Lung (tissue), 11 donors: ENCODE measurements at regions not wholly inside any gene's neighbourhood (a gene's known extent, or its start where the extent isn't known, plus 50 kb on each side); places are given as distances from the start of the nearest gene placed in this dataset.
A peak's percentile ranks its signal among the peaks of the same experiment; 100 is the strongest.

Source experiments
- ATAC-seq: fragments of 200-7000 bp; cut with Tn5 transposase; one replicate; pipeline ENCODE4 v1.9.1; 2020; ENCODE audit warnings: moderate number of reproducible peaks; ENCODE audit not compliant: insufficient read depth, low FRiP score
- DNase-seq, 3 donors: peaks; one replicate each; pipeline ENCODE4 v3.0.0-alpha.2; 2013 to 2017
- H3K27ac ChIP-seq, 2 donors: one replicate each; pipeline ENCODE4 v1.5.1; 2013; ENCODE audit warnings: mild to moderate bottlenecking in 2 of 2, moderate library complexity in 2 of 2, control low read depth in 1 of 2, inconsistent platforms in 1 of 2, low read depth in 1 of 2, low read length in 1 of 2
- H3K27me3 ChIP-seq, 3 donors: one replicate each; pipeline ENCODE4 v1.5.1; 2013; ENCODE audit warnings: low read length in 2 of 3; ENCODE audit not compliant: control insufficient read depth in 3 of 3, insufficient read depth in 3 of 3
- H3K36me3 ChIP-seq, 4 donors: one replicate each; pipeline ENCODE4 v1.5.1; 2013; ENCODE audit warnings: low read length in 4 of 4, mild to moderate bottlenecking in 1 of 4, moderate library complexity in 1 of 4; ENCODE audit not compliant: control insufficient read depth in 4 of 4, insufficient read depth in 4 of 4
- H3K4me1 ChIP-seq, 5 donors: one replicate each; pipeline ENCODE4 v1.5.1; 2013; ENCODE audit warnings: low read length in 5 of 5, mild to moderate bottlenecking in 2 of 5, moderate library complexity in 1 of 5; ENCODE audit not compliant: control insufficient read depth in 5 of 5, insufficient read depth in 5 of 5
- H3K4me3 ChIP-seq: one replicate; pipeline ENCODE4 v1.5.1; 2013; ENCODE audit warnings: mild to moderate bottlenecking, control low read depth, moderate library complexity
- H3K9ac ChIP-seq, 2 donors: one replicate each; pipeline ENCODE4 v1.5.1; 2013; ENCODE audit warnings: low read length in 2 of 2, control low read depth in 1 of 2; ENCODE audit not compliant: insufficient read depth in 1 of 2
- H3K9me3 ChIP-seq, 4 donors: one replicate each; pipeline ENCODE4 v1.5.1; 2013; ENCODE audit warnings: low read length in 3 of 4, mild to moderate bottlenecking in 1 of 4, moderate library complexity in 1 of 4; ENCODE audit not compliant: control insufficient read depth in 4 of 4, insufficient read depth in 3 of 4
- WGBS, 2 donors: extraction: QIAGEN DNeasy Blood & Tissue Kit; methylation state at CpG; one replicate each; pipeline ENCODE4 v1.1.7; 2013; 5-methylcytosine and 5-hydroxymethylcytosine counted together
- TF ChIP-seq, protein P1 (sequence below): IDR thresholded peaks from 2 replicates; pipeline ENCODE4 v1.5.1; 2012; ENCODE audit warnings: mild to moderate bottlenecking; ENCODE audit errors: control extremely low read depth, extremely low read depth
- donor health status: control.
- donor health status: control.
- donor health status: Bipolar disorder and iron deficiency.
- donor health status: healthy.
- donor health status: DM: yes; HTN: yes; CAD: no.

DNA sequence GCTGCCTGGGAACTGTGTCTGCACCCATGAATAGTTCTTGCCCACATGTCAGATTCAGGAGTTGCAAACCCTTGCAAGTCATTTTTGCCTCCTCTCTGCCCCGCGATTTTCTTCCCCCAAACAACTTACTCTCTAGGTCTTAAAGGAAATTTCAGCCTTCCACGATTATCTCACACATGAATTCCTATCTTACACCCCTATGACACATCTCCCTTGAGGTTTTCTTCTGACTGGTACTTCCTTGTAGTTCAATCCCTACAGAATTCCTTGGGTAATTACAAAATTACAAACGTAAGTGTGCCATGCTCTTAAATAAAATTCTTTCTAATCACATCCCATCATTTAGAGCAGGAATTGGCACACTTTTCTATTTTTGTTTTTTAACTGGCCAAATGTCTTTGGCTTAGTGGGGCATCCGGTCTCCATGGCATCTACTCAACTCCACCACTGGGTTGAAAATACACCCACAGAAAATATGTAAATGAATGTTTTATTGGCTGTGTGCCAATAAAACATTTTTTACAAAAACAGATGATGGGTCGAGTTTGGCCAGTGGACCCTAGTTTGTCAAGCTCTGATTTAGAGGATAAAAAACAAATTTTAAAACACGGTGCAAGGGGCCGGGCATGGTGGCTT, 536.4 kb upstream of the AMELY start:
- Histone ChIP-seq H3K4me3 (no peak overlapping the region), H3K4me1 (no peaks in the 10 kb centered on the region), H3K27me3 (no peaks in the 10 kb centered on the region), H3K36me3 (no peaks in the 10 kb centered on the region), H3K27ac (no peak overlapping the region), H3K9ac (no peak overlapping the region), H3K9me3 (no peaks in the 10 kb centered on the region)
- TF ChIP-seq, protein P1, sequence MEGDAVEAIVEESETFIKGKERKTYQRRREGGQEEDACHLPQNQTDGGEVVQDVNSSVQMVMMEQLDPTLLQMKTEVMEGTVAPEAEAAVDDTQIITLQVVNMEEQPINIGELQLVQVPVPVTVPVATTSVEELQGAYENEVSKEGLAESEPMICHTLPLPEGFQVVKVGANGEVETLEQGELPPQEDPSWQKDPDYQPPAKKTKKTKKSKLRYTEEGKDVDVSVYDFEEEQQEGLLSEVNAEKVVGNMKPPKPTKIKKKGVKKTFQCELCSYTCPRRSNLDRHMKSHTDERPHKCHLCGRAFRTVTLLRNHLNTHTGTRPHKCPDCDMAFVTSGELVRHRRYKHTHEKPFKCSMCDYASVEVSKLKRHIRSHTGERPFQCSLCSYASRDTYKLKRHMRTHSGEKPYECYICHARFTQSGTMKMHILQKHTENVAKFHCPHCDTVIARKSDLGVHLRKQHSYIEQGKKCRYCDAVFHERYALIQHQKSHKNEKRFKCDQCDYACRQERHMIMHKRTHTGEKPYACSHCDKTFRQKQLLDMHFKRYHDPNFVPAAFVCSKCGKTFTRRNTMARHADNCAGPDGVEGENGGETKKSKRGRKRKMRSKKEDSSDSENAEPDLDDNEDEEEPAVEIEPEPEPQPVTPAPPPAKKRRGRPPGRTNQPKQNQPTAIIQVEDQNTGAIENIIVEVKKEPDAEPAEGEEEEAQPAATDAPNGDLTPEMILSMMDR: no peak
- DNase-seq: no peak
- ATAC-seq: no peak
- 88% methylated on average over 8 of the region's 8 CpGs; no CpG with 5 or more reads in 1 of the 2 donors for WGBS, 2 donors

DNA sequence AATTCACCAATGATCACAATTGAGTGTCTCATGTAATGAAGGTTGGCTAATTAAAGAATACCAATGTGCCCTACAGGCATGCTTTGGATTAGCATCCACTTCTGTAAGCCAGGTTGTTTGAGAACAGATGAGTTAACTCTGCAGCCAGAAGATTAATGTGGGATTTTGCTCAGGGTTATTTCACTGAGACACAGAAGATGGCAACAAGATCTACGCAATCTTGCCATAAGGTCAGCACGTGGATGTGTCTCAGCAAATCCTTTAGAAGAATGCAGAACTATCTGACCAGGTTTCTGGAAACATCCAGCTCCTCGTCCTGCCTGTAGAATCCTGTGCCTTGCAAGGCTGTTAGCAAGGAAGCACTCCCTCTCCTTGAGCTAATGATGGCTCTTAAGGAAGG, 532.6 kb upstream of the AMELY start:
- DNase-seq: no peak
- TF ChIP-seq, protein P1: no peak
- 74% methylated on average over 2 of the region's 3 CpGs; no CpG with 5 or more reads in 1 of the 2 donors for WGBS, 2 donors
- Histone ChIP-seq H3K27ac (no peak overlapping the region), H3K36me3 (no peaks in the 10 kb centered on the region), H3K4me1 (no peaks in the 10 kb centered on the region), H3K27me3 (no peaks in the 10 kb centered on the region), H3K9me3 (no peaks in the 10 kb centered on the region), H3K9ac (no peak overlapping the region), H3K4me3 (no peak overlapping the region)
- ATAC-seq: no peak

DNA sequence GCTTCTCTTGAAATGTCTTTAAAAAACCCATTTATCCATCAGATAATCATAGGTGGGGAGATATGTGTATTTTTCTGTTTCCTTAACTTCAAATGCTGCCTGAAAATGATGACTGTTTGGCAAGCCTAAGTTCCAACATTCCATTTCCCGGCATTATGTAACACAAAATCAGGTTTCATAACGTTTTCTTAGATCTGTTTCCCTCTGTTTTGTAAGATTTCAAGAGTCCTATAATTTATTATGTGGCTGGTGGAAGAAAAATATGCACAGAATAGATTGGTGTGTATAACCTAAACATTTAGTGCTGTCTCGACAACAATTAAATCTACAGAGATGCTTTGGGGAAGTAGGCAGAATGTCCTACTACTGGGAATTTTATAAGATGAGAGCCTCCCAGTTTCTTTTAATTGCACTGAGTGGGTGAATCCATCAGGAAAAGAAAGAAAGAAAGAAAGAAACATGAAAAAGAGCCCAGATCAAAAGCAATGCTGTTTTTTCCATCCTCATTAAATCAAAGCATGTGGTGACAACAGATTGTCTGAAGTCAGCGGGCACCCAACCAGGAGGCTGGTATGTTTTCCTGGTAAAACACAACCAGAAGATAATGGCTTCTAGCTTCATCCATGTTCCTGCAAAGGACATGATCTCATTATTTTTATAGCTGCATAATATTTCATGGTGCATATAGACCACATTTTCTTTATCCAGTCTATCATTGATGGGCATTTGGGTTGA, 529.4 kb upstream of the AMELY start:
- DNase-seq (peak in 1 of 3 donors; percentile 6), ATAC-seq (no peak)
- Histone ChIP-seq H3K9me3 (no peaks in the 10 kb centered on the region), H3K27me3 (no peaks in the 10 kb centered on the region), H3K27ac (no peak overlapping the region), H3K36me3 (no peaks in the 10 kb centered on the region), H3K9ac (no peak overlapping the region), H3K4me3 (no peak overlapping the region), H3K4me1 (no peaks in the 10 kb centered on the region)
- WGBS, 2 donors: 71% methylated on average over 4 of the region's 4 CpGs; no CpG with 5 or more reads in 1 of the 2 donors
- TF ChIP-seq, protein P1: no peak
